Hepatocyte (in vitro differentiated cells): ENCODE measurements at regions not wholly inside any gene's neighbourhood (a gene's known extent, or its start where the extent isn't known, plus 50 kb on each side); places are given as distances from the start of the nearest gene placed in this dataset.

Experiments
- CTCF ChIP-seq: fragments of 200-600 bp; sonication (generic); IDR thresholded peaks from 2 replicates; pipeline ENCODE4 v1.5.1; 2016; ENCODE audit warnings: antibody characterized with exemption, mild to moderate bottlenecking; ENCODE audit not compliant: poor library complexity
- EZH2 ChIP-seq: fragments of 200-600 bp; sonication (generic); IDR thresholded peaks from 2 replicates; pipeline ENCODE4 v1.6.1; 2016; ENCODE audit warnings: antibody characterized with exemption, mild to moderate bottlenecking, borderline replicate concordance

- TF ChIP-seq CTCF (no peak), EZH2 (no peak)
Observed at GRCh38 chr1:219837994-219838294, 90.4 kb downstream of the SLC30A10 start.
